ENCODE measurements at regions not wholly inside any gene's neighbourhood (a gene's known extent, or its start where the extent isn't known, plus 50 kb on each side); places are given as distances from the start of the nearest gene placed in this dataset.

DNA sequence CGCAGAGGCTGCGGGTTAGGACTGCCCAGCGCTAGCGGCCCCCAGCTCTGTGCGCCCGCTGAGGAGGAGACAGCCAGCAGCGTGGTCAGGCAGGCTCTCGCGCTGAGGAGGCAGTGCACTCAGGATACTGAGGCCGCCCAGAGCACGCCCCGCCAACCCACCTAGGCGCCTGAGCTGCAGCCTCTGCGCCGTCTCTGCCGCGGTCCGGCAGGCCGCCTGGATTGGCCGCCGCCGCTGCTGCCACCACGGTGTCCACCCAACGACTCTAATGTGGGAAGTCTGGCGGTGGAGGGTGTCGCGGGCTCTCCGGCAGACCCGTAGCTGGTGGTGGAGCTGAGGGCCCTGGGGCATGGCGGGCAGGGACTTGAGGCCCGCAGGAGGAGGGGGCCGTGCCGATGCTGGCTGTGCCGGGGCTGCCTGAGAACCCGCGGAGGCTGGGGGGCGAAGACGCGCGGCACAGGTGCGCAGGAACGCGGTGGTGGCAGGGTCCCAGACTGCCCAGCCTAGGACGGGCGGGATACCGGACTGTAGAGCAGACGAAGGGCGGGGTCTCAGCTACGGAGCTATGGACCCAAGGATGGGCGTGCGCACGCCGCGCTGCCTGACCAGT lies 69.9 kb downstream of the ASCL4 start (continued):
- TF ChIP-seq, protein P1, sequence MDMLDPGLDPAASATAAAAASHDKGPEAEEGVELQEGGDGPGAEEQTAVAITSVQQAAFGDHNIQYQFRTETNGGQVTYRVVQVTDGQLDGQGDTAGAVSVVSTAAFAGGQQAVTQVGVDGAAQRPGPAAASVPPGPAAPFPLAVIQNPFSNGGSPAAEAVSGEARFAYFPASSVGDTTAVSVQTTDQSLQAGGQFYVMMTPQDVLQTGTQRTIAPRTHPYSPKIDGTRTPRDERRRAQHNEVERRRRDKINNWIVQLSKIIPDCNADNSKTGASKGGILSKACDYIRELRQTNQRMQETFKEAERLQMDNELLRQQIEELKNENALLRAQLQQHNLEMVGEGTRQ (IDR thresholded peaks at IDR 0.05; ENCODE audit: low read depth, low read length), result no peak
- TF ChIP-seq CEBPB (IDR thresholded peaks at IDR 0.05; ENCODE audit: low read depth, low read length), result no peak

DNA sequence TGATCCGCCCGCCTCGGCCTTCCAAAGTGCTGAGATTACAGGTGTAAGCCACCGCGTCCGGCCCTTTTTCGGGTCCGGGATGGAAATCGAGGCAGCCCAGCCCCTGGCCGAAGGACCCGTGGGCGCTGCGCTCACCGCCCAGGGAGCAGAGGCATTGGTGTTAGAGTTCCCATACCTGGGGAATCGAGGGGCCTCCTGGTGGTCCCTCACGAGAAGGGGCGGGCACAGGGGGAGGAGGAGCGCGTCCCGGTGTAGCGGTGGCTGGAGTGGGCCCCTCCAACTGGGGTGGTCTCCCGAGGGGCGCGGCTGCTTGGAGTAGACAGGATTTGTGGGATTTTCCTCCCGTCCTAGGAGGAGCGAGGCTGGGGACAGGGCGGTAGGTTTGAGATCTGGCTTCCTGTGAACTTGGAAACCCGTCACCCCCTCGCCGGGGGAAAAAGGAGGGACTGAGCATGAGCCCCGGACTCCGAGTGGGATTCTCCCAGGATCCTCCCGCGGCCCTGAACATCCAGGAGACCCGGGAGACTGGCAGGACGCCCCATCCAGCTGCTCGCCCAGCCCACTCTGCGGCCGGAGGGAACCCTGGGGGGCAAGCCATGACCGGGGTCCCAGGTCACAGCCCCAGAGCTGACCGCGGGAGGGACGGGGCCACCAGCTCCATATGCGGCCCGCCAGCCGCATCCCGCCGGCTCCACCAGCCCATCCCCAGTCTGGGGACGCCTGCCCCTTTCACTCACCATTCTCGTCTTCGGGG lies 70.9 kb downstream of the ASCL4 start:
- H3K14ac ChIP-seq (replicated peaks; ENCODE audit: low read depth, low read length), result no peak overlapping the region
- no peak overlapping the region for H3K27ac ChIP-seq (ENCODE audit: insufficient read depth, low read length)
- CTCF ChIA-PET, result no interaction called here
- TF ChIP-seq RFX5 (IDR thresholded peaks at IDR 0.05; ENCODE audit: low read depth, low read length), result no peak
- no peak for TF ChIP-seq MXI1 (IDR thresholded peaks at IDR 0.05; ENCODE audit: borderline replicate concordance, low read depth, low read length)
- TF ChIP-seq, protein P1 (IDR thresholded peaks at IDR 0.05; ENCODE audit: low read depth, low read length), result no peak
- TF ChIP-seq CHD1 (IDR thresholded peaks at IDR 0.05; ENCODE audit: low read depth, low read length), result no peak
- no peak for TF ChIP-seq FOS (IDR thresholded peaks at IDR 0.05; ENCODE audit: low read depth, low read length)
- no peak for TF ChIP-seq POLR2A (IDR thresholded peaks at IDR 0.05; ENCODE audit: low read depth, low read length)
- no peak for TF ChIP-seq SMC3 (IDR thresholded peaks at IDR 0.05; ENCODE audit: low read depth, low read length)
- no peak for TF ChIP-seq BHLHE40 (IDR thresholded peaks at IDR 0.05; ENCODE audit: low read depth, low read length)
- no peak for TF ChIP-seq CTCF (conservative IDR thresholded peaks at IDR 0.05; ENCODE audit: low read depth, low read length)
- no peak for TF ChIP-seq CEBPB (IDR thresholded peaks at IDR 0.05; ENCODE audit: low read depth, low read length)
- no peak for TF ChIP-seq ELK1 (IDR thresholded peaks at IDR 0.05; ENCODE audit: borderline replicate concordance, low read depth, low read length)

More for the DNA sequence above, 70.9 kb downstream of the ASCL4 start:
- no peak overlapping the region for H3K9ac ChIP-seq (ENCODE audit: low read depth, low read length)
- H4K20me1 ChIP-seq (ENCODE audit: insufficient read depth, low read length), result no peaks in the 10 kb centered on the region
- H4K91ac ChIP-seq (ENCODE audit: insufficient read depth, low read depth, low read length), result no peak overlapping the region
- H2BK120ac ChIP-seq (ENCODE audit: low read depth, low read length), result no peak overlapping the region
- H4K5ac ChIP-seq (ENCODE audit: low read depth, low read length), result no peak overlapping the region
- ATAC-seq (ENCODE audit: low read depth), result no peak
- in situ Hi-C loops (cut with MboI; ENCODE audit: low sequenced_read_pairs), result no loop called here
- H2AFZ ChIP-seq (replicated peaks; ENCODE audit: low read length, poor library complexity), result no peak overlapping the region
- H3K23ac ChIP-seq (ENCODE audit: low read depth, low read length), result no peak overlapping the region
- dilution Hi-C loops (cut with HindIII; ENCODE audit: low sequenced_read_pairs, unreplicated experiment), result no loop called here
- H2BK15ac ChIP-seq (ENCODE audit: low read depth, low read length), result no peak overlapping the region
- DNase-seq, result no peak
- no peak overlapping the region for H4K8ac ChIP-seq (ENCODE audit: low read depth in 2 of 2, low read length in 2 of 2)
- no peak overlapping the region for H2AK5ac ChIP-seq (ENCODE audit: low read depth, low read length)
- WGBS, 2 experiments (ENCODE audit: extremely low coverage in 2 of 2, insufficient read length in 1 of 2), result 0% methylated on average over 12 of the region's 51 CpGs; no CpG with 5 or more reads in 1 of the 2 experiments
- BruUV-seq (replicated peaks), result no TSS peak
- no peak overlapping the region for H3K4me3 ChIP-seq (ENCODE audit: insufficient read depth, low read depth, low read length)
- POLR2A ChIA-PET (ENCODE audit: unreplicated experiment), result no interaction called here
- no peak overlapping the region for H3K4ac ChIP-seq (ENCODE audit: low read depth, low read length)
- intact Hi-C loops (cut with micrococcal nuclease), result no loop called here
- no peaks in the 10 kb centered on the region for H3K9me1 ChIP-seq (ENCODE audit: insufficient read depth, low read length)
- H3K27me3 ChIP-seq (ENCODE audit: control insufficient read depth, insufficient read depth, low read length), result peaks cover 36% of the 10 kb centered on the region
- H2AK9ac ChIP-seq (replicated peaks; ENCODE audit: low read depth, low read length, poor library complexity), result no peak overlapping the region
- no peak overlapping the region for H3K56ac ChIP-seq (ENCODE audit: extremely low read depth, insufficient read depth, low read length)
- H3K4me2 ChIP-seq (ENCODE audit: low read depth, low read length), result no peak overlapping the region
- no peaks in the 10 kb centered on the region for H3K36me3 ChIP-seq (ENCODE audit: control insufficient read depth, insufficient read depth, low read length)
- H3K18ac ChIP-seq (ENCODE audit: low read depth, low read length), result no peak overlapping the region
- no peaks in the 10 kb centered on the region for H3K9me3 ChIP-seq (ENCODE audit: control insufficient read depth, insufficient read depth, low read length)
- H2BK5ac ChIP-seq (ENCODE audit: low read depth, low read length, poor library complexity, severe bottlenecking), result no peak overlapping the region
- no peak overlapping the region for H2BK20ac ChIP-seq (ENCODE audit: low read depth, low read length)
- H3K4me1 ChIP-seq (ENCODE audit: control insufficient read depth, insufficient read depth, low read length), result no peaks in the 10 kb centered on the region
- H3K79me1 ChIP-seq (ENCODE audit: low read depth in 1 of 2, low read length in 2 of 2), result no peaks in the 10 kb centered on the region

Data from IMR-90 (cell line).